ENCODE measurements at regions not wholly inside any gene's neighbourhood (a gene's known extent, or its start where the extent isn't known, plus 50 kb on each side); places are given as distances from the start of the nearest gene placed in this dataset.
"Not testable (repeated sequence)": the region's sequence is repeated elsewhere in the genome, so short reads cannot be mapped to it uniquely, and the experiment has no call there.

- TF ChIP-seq CTCF (conservative IDR thresholded peaks at IDR 0.05; ENCODE audit: low read length); EZH2phosphoT487 (IDR thresholded peaks at IDR 0.05; ENCODE audit: borderline replicate concordance, low read depth, low read length): not testable (repeated sequence)
Measured at GRCh38 chr14:78013911-78014310, 156.3 kb upstream of the NRXN3 start.
